GM19351 (cell line): ENCODE measurements at regions not wholly inside any gene's neighbourhood (a gene's known extent, or its start where the extent isn't known, plus 50 kb on each side); places are given as distances from the start of the nearest gene placed in this dataset.

Experiments used
- ATAC-seq: cut with Tn5 transposase; IDR thresholded peaks from one replicate; pipeline ENCODE4 v1.9.1; 2021; ENCODE audit warnings: mild to moderate bottlenecking, moderate library complexity; ENCODE audit not compliant: unreplicated experiment

DNA sequence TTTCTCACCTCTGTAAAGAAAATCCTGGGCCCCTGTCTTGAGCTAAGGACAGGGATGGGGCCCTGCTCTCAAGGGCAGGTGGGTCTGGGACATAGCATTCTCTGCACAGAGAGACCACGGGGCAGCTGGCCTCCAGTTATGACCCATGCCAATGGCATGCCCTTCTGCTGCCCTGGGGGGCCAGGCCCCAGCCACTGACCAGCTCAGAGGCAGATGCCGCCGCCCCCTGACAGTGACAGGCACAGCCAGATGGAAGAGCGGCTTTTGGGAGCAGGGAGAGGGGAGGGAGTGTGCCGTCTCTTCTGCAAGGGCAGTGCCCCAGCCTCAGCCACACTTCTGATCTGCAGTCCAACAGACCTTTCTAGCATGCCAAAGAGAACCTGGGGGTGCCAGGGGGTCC is 114.8 kb upstream of the NAV2 start:
- ATAC-seq = no peak

DNA sequence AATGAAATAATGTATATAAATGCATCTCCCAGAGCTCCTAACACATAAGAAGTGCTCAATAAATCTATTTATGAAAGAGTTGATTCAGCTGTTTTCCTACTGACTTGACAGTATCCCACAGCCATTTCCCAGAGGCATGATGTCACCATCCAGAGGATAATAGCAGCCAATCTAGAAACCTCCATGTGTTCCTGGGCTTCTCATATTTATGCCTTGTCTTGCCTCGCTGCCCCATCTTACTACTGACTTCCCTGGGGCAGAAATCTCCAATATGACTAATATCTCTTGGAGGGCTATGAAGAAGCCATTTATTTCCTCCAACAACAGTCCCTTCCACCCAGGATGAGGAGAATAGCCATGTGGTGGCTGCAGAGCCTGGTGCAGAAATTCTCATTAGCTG is 115.4 kb upstream of the NAV2 start:
- no peak for ATAC-seq

DNA sequence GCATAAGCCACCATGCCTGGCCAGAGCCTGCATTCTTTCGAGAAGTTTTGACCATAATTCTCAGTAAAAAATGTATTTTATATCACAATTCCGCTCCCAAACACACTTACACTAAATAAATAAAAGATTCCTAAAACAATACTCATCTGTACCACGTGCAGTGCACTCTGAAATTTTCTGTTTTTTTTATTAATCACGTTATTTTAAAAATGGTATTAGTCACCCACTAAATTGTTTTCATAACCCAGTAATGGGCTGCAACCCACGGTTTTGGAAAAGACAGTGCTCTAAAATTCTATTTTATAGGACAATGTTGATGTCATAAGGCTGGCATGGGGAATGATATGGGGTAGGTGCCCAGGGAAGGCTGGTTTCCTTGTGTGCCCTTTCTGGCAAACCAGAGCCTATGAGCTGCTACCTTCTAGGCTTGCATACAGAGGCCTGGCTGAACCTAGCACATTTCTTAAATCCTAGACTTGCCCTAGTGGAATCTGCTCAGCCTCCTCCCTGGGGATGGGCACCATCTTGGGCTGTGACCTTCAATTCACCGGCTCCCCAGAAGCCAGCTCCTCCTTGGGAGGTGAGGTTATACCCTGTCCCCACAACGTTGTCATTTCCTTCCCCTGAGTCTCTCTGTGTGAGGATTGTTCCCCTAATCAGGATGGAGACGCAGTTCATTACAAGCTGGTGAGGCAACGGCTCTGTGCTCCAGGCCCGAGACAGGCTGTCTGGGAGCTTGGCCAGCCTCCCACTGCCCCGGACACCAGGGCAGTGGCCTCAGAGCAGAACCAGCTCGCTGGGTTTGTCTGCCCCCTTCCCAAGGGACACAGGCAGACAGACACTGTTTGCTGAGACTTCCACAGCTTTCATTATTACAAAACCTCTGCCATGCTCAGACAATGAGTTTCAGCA is 116.5 kb upstream of the NAV2 start:
- ATAC-seq = no peak

DNA sequence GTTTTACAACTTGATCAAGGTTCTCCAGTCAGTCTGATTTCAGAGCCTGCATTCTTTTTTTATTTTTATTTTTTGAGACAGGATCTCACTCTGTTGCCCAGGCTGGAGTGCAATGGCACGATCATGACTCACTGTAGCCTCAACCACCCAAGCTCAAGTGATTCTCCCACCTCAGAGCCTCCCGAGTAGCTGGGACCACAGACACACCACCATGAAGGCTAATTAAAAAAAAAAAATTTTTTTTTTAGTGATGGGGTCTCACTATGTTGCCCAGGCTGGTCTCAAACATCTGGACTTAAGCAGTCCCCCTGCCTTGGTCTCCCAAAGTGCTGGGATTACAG is 117.2 kb upstream of the NAV2 start:
- no peak for ATAC-seq

DNA sequence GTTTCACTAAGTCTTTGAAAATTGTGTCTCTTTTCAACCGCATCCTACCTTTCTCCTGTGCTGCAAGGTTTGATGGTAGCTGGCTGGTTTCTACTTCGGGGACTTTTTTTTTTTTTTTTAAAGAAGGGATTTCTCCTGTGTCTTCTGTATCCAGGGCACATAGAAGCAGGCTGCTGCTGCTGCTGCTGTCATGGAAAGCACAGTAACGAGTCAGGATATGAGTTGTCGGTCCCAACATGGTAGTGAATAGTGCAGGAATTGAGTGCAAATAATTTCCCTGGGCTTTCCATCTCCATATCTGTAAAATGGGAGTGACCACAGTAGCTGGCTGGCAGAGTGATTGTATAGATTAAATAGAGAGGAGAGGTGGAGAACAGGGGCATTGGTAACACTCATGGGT is 118.3 kb upstream of the NAV2 start:
- no peak for ATAC-seq

DNA sequence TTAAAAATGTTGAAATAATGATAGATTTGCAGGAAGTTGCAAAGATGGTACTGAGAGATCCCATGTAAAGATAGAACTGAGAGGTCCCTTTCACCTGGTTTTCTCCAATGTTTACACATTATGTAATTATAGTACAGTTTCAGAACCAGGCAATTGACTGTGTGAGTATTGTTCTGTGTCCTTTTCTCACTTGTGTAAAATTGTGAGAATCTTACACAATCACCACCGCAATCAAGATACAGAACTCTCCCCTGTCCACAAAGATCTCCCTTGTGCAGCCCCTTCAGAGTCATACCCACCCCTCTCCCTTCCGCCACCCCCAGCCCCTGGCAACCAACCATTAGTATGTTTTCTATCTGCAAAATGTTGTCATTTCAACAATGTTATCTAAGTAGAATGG is 119.8 kb upstream of the NAV2 start:
- no peak for ATAC-seq

DNA sequence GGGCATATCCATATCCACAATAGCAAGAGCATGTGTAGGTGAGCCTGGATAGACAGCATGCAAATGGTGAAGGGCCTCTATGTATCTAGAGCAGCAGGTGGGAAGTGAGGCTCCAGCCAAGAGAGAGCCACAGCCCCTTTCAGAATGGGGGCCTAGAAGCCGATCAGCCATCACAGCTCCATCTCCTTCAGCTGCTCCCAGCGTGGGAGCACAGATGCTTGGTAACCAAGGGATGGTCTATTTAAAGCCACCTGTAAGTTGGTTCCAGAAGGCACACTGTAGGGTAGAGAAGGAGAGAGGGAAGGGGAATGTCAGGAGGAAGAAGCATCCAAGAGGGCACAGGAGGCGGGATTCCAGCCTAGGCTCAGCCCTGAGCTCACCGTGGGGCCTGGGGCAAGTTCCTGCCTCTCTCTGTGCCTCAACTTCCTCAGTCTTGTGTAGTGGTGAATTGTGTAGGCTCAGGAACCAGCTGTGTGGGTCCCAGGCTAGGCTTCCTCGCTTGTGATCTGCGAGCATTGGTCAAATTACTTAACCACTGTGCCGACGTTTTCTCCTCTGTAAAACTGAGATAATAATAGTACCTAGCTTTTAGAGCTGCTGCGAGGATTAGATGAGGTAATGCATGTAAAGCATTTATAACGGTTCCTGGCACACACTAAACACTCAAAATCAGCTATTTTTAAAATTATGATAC is 122.9 kb upstream of the NAV2 start:
- ATAC-seq = no peak

DNA sequence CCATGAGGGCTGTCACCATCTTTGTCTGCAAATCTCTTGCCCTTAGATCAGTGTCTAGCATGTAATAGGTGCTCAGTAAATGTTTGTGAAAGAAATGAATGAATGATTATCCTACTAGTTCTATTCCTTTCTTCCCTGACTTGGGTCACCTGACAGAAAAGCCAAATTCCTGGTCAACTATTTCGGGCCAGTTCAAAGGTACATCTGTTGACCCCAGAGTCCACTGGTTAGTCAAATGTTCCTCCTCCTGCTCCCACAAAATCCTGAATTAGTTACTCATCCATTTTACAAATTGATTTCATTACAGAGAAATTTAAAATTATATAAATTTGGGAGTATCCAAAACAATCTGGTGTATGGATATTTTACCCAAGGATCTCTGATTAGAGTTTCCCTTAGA is 124.7 kb upstream of the NAV2 start:
- ATAC-seq = no peak

DNA sequence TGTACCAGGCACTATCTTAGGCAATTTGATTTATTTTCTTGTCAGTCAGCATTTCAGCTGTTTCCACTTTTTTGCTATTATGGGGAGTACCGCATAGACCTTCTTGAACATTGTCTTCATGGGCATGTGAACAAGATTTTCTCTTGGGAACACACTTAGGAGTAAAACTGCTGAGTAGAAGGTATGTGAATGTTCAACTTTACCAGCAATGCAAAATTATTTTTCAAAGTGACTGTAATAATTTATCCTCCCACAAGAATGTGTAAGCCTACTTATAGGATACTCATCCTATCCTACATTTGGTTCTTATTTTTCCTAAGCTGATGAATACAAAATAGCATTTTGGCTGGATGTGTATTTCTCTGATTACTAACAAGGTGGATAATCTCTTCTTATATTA is 132.0 kb upstream of the NAV2 start:
- ATAC-seq = no peak

DNA sequence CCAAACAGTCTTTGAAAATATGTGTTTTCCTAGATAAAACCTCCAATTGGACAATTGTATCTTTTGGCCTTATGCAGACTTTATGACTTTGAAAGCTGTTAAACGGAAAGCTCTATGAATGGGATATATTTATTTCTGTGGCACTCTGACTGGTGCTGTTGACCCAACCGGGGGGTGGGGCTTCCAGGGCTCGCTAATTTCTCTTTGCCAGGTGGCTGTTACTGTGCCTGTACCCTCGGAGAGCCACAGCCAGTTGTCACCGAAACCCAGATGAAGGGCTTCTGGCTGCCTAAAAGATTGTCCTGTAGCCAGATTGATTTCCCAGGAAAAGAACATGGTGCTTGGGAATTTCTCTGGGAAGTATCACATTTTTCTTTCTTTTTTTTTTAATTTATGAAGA is 132.7 kb upstream of the NAV2 start:
- no peak for ATAC-seq

DNA sequence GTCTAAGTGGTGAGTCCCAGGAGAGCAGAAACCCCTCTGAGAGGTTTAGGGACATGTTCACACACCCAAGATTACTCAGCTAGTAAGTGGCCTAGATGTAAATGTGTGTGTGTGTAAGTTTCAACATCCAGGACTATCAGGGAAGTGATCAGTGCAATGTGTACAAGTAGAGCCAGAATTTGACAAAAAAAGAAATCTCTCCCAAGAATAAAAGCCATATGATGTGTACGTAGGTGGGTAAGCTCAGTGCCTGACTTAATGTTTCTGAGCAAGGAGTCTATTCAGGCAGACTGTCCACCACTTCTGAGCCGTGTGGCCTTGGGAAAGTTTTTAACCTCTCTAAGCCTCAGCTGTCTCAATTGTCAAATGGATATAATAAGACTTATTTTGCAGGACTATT is 133.8 kb upstream of the NAV2 start:
- no peak for ATAC-seq

DNA sequence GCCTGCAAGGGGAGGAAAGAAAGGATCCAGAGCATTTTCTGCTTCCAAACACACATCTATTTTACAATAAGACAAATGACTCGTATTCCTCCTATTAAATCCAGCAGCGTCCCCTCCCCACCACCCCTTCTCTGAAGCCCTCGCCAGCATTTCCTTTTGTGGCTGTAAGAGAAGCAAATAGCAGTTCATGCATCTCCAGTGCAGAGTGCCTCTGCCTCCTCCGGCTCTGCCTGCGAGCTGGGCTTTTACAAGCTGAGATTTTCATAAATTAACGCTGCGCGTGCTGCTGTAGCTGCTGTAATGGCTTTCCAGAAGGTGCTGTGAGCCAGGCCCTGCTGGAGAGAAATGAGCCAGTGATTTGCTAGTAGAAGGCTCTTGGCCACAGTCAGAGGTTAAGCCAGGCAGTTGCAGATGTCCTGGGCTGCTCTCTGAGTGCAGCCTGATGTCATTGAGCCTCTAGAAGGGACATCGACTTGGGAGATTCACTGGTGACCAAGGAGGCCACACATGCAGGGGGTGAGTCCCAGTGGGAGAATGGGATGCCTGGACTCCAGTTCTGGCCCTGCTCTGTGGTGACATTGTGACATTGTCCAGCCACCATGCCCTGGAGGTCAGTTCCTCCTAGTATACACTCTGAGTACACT is 134.5 kb upstream of the NAV2 start:
- ATAC-seq = no peak

DNA sequence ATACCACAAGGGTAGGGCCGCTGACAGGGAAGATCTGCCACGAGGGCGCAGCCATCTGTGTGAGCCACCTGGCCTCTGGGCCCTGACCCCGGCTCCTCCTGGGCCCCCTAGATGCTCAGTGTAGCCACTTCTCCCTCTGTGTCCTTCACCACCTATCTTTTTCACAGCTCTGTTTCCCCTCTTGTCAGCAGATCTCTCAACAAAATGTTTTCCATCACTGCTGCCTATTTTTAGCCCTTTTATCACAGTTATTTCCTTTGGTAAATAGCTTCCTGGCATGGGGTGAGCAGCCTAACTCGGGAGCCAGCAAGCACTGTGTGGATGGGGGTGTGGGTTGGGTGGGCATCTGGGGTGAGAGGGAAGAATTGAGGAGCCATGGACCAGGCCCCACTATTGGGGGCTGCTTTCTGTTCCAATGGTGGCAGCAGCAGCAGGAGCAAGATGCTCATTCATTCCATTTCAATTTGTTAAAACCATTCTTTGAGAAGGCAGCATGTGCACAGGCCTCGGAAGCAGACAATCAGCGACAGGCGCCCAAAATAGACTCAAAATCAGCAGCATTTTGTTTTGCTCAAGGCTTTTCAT is 135.2 kb upstream of the NAV2 start:
- ATAC-seq = no peak

DNA sequence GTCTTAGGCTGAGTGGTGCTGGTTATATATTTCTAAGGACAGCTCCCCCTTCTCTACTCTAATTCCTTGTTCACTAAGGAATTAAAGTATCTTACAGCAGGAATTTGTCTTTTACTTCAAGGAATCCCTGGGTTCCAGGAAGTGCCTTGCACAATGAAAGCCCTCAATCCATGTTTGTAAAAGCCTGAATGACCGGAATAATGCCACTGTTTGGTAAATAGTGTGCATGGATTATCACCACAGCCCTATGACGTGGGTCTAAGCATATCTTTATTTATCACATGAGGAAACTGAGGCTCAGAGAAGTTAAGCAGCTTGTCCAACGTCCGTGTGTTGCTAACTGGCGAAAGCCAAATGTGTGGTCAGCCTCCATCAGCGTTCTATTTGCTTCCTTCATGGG is 135.7 kb upstream of the NAV2 start:
- no peak for ATAC-seq

DNA sequence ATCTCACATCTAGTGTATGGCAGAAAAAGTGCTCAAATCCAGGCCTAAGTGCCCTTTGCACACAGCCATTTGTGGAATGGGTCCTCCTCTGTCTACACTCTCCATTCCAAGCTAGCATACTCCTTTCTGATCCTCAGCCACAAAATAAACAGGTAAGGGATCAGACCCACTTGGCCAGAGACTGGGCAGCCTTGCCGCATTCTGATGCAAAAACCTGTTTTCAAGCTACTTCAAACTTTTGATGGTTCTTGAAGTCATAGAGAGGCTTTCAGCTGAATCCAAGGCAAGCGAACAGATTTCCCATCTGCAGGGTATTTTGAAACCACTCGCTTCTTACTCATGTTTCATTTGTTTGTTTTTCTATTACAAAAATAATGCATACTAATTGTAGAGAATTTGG is 136.6 kb upstream of the NAV2 start:
- ATAC-seq = no peak

DNA sequence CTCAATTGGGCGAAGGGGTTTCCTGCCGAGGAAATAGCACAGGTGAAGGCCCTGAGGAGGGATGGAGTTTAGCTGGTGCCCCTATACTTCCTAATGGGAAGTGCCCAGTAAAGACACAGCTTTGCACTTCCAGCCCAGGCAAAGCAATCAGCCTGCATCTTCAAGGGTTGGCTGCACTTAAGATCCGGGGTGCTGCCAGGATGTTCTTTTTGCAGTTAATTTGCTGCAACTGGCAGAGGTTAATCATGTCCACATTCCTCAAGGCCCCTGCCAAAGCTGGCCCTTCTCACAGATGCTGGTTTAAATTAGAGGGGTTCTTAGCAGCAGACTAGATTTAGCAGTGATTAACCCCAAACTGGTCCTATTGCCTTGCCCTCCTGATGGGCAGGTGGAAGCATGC is 137.7 kb upstream of the NAV2 start:
- ATAC-seq = no peak

DNA sequence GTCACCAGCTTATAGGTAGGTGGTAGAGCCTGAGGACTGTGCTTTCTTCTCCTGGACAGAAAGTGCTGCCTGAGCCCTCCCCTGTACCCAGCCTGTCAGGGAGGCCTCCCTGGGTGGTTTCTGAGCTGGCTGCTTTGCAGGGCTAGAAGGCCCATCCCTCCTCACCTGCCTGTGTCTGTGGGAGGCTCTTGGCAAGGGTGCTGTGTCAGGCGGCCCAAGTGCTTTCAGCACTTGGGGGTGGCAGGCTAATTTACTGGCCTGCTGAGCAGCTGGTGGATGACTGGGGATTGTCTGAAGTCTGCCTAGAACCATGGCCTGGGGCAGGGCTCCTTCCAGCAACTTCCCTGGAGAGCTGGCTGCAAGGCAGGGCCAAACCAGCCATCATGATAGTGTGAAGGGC is 139.0 kb upstream of the NAV2 start:
- no peak for ATAC-seq

DNA sequence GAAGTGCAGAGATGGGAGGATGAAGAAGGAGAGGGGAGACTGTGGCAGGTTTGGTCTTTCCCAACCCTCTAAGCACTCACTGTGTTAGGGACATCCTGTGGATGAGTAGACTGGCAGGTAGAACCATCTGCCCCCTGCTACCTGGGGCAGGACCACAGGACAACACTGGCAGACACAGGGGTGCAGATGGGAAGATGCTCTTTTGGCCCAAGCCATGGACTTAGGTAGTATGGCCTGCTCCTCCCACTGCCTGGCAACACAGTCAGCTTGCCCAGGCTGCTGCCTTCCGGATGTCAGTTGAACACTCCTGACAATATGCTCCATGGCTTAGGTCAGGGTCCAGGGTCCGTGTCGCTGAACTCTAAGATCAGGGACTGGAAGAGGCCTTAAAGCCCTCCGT is 140.7 kb upstream of the NAV2 start:
- ATAC-seq = no peak

DNA sequence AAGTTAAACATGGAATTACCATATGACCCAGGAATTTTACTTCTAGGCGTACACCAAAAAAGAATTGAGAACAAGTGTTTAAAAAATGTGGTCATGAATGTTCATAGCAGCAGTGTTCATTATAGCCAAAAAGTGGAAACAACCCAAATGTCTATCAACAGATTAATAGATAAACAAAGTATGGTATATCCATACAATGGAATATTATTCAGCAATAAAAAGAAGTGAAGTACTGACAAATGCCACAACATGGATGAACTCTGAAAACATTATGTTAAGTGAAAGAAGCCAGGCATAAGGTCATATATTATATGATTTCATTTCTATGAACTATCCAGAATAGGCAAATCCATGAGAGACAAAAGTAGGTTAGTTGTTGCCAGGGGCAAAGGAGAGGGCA is 141.7 kb upstream of the NAV2 start:
- ATAC-seq = no peak

DNA sequence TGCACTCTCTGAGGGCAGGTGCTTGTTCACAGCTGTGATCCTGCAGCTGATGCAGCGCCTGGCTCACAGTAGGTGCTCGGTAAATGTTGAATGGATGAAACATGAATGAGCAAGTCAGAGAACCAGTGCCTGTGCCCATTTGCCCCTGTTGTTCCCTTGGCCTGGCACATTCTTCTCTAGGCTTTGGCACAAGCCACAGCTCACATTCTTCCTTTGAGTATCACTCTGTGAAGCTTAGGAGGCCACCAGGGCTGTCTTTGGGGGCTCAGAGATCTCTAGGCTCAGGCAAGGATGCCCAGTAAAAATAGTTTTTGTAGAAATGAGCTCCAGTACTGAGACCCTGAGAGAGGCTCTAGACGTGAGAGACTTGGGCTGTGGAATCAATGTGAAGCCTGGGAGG is 144.6 kb upstream of the NAV2 start:
- no peak for ATAC-seq

DNA sequence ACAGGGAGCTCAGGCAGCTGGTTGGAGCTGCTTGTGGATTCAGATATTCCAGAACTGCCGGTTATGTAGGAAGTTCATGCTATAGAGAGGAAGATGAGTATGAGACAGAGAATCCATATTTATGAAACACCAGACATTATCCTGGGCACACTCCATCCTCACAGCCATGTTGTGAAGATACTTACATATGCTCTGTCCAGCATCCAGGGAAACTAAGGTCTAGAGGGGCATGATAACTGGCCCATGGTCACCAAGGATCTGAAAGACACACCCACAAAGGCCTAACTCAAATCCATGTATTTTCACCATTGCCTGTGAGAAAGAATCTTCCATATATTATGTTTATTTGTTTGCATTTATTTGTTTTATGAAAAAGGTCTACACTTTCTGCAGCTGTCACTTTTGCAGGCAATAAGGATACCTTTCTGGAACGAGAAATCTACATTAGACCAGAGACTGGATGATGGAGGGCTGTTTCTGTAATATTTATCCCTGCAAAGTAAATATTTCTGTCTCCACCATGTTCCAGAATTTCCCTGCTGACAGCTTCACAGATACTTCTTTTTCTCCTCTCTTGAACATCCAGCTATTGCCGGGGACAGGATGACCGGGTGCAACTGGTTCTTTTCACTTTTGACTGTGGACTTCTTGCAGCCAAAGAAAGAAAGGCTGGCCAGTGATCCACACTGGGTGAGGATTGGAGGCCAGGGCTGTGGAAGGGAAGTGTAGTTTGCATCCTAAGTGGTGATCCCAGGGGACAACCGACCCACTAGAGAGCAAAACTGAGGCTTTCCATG is 145.9 kb upstream of the NAV2 start:
- ATAC-seq = no peak
